Stimulated activated naive CD4-positive, alpha-beta T cell (primary cell): ENCODE measurements at regions not wholly inside any gene's neighbourhood (a gene's known extent, or its start where the extent isn't known, plus 50 kb on each side); places are given as distances from the start of the nearest gene placed in this dataset.
"Not testable (repeated sequence)": the region's sequence is repeated elsewhere in the genome, so short reads cannot be mapped to it uniquely, and the experiment has no call there.

Experiments used
- DNase-seq, 6 experiments: peaks; one replicate each; lab custom pipeline; 2025; lab: John Stamatoyannopoulos, UW

DNA sequence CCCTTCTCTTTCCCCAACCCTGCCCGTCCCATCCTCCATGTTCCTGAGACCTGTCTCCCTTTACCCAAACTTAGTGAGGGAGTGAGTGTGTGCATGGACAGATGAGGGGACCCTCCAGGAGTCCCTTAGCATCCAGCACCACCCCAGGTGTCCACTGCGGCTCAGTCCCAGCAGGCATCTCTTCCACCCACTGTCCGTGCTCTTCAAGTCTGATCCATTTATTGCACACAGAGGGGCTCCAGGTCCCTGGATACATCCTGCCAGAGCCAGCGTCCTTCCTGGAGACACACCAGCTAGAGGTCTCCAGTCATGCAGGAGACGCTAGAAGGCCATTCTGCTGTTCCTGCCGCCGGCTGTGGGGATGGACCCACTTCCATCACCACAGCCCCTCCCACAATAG is 239.2 kb downstream of the ADGRD1 start:
- DNase-seq, result no peak

DNA sequence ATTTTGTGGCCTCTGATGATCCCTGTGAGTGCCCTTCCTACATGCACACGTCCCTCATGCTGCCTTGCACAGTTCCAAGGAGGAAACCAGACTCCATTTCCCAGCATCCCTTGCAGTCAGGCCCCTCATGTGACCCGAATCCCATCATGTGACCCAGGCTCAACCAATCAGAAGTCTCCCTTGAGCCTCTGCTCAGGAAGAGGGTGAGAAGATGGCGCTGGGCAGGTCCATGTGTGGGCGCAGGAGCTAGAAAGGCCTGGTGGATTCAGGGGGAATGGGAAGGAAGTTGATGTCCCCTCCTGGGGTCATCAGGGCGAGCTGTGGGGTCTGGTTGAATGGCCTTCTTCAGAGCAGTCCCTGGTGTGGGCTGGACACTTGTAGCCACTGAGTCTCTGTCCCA is 240.5 kb downstream of the ADGRD1 start:
- no peak for DNase-seq

DNA sequence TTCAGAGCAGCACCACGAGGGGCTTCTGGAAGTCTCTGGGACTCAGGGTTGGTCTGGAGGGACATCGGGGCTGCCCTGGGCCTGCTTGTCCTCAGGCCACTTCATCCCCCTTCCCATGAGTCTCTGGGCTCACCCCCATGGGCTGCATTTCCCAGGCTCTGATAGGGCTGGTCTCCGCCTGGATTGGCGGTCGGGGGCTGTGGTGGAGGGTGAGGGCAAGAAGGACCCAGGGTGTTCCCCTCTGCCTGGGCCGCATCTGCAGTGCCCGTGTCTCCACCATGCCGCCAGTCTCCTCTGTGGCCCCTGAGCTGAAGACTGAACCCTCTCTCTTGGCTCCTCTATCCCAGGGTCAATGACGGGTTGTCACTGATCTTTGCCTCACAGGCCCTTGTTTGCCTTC is 242.1 kb downstream of the ADGRD1 start:
- no peak for DNase-seq

DNA sequence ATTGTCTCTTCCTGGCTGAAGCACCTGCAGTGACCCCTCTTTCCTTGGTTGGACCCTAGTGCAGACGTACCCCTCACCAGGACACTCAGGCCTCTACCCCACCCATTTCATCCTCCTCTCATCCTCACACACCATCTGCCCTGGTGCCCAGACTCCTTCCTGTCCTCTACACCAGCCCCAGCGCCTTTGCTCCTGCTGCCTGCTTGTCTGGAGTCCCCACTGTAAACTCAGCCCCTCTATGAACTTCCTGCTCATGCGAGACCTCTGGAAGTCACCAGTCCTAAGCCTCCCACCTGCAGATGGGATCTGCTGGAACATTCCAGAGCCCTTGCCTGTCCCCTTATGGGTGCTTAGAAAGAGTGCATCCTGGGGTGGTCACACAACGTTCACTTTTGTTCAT is 242.5 kb downstream of the ADGRD1 start:
- no peak for DNase-seq

DNA sequence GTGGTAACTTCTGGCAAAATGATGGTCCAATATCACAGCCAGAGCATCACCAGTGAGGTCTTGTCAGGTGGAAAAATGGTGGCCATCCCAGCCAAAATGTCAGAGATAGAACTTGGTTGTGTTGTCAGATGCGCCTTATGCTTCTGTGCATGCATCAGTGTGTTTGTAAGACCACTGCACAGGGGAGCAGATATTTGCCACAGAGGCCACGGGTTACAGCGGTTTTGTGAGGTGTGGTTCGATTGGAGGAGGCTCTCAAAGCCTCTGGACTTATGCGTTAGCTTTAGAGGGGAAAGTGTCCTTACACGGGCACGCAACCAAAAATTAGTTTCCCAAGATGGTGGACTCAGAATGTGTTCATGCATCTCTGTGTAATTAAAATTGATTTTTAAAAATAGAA is 243.8 kb downstream of the ADGRD1 start:
- DNase-seq, result no peak

DNA sequence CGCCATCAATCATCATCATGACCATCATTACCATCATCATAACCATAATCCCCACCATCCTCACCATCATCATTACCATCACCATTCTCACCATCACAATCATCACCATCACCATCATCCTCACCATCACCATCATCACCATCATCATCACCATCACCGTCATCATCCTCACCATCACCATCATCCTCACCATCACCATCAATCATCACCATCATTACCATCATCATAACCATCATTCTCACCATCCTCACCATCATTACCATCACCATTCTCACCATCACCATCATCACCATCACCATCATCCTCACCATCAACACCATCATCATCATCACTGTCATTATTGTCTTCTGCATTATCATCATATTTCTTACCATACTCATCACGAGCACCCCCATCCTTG is 245.5 kb downstream of the ADGRD1 start:
- DNase-seq, result no peak

DNA sequence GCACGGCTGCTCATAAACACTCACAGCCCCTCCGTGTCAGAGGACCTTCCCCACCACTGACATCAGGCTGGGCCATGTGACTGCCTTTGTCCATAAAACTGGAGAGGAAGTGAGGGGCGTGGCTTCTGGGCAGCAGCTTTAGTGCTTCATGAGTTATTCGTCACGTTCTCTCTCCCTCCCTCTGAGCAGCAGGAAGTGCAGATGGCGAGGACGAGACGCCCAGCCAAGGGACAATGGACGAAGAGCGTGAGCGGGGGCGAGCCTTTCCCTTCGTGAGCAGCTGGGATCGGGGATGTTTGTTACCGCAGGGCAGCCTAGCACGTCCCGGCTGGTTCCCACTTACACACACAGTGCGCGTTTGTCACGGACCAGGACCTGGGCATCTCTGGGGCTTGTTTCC is 248.2 kb downstream of the ADGRD1 start:
- not testable (repeated sequence) for DNase-seq

DNA sequence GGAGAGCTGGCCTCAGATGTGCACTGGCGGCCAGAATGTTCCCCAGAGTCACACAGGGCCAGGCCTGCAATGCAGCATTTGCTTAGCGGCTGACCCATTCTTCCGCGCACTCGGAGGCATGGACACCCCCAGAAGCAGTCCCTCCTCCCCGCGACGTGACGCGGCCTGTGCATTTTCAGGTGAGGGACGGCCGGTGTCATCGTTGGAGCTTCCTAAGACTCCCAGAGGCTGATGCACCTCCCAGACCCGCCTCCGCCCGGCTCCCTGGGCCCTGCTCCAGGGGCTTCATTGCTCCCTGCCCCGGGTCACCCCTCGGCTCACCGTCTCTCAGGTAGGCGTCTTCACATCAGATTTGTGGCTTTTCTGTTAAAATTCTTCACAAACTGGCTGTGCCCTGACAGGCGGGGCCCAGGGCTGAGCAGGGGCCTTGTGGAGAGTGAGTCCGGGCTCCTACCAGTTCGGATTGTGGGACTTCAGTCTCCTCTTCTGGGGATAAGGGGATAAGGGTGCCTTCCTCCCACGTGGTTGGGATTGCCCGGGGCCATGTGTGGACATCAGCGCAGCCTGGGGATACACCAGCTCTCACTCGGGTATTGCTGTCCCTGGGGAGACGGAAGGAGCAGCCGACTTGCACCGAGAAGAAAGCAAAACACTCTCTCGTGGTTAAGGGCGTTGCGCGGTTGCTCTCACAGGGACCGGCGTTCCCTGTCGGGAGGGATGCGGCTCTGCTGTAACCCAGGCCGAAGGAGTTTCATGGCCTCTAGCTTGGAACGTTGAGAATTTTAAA is 249.1 kb downstream of the ADGRD1 start:
- no peak for DNase-seq

DNA sequence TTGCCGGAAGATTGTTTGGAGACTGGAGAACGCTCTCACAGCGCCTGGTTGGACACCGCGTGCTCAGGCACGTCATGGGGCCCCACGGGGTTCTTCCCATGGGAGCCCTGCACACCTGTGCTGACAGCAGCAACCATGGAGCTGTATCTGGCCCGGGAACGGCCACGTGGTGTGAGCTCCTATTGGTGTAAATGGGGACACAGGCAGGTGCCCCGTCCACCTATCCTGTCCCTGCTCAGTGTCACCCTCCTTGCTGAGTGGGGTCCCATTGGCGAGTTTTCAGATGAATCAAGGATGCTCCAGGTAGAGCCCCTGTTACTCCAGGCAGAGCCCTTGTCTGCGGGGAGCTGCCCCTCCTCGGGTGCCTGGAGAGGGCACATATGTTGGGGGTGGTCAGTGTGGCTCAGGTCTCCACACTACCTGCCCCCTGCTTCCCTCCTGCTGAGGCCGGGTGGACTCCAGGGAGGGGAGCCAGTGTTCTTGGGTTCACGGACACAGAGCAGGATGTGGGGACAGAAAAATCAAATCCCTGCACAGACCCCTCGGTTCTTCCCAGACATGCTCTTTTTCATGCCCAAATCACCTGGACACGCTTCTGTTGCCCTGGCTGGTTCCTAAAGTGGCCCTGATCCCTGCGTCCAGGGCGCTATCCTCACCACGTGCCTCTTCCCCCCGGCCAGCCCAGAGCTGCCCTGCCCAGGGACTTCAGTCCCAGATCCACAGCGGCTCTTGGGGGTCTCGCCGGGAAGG is 250.1 kb downstream of the ADGRD1 start:
- DNase-seq, result no peak

DNA sequence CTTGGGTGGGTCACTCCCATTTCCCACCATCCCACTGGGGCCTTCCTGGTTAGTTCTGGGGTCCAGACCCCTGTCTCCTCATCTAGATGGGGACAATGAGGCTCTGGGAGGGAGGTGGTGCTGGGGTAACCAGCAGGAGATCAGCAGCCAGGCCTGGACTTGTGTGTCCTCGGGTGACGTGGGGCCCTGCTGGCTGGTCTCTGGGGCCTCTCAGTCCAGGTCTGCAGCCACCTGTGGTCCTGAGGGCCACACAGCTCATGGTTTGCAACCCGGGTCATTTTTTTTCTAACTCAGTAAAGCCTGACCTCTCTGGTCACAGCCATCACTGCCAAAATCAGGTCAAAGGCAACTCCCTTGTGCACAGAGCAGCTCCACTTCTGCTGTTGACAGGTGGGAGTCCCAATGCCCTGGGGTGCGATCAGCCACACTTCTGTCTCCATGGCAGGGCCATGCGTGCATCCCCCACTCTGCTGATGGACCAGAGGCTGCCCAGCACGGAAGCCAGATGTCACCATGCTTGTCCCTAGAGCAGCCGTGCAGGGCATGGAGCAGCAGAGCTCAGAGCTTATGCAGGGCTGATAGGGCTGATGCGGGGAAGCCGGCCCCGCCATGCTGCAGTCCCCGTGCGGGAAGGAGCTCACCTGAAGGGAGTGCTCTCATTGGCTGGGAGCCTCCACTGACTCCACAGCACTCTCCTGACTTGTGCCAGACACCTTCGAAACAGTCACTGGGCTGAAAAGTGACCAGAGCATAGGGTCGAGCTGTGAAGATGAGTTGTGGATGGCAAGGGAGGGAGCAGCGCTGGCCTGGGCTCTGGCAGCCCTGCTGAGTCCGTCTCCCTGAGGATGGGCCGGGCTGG is 250.9 kb downstream of the ADGRD1 start:
- no peak for DNase-seq

DNA sequence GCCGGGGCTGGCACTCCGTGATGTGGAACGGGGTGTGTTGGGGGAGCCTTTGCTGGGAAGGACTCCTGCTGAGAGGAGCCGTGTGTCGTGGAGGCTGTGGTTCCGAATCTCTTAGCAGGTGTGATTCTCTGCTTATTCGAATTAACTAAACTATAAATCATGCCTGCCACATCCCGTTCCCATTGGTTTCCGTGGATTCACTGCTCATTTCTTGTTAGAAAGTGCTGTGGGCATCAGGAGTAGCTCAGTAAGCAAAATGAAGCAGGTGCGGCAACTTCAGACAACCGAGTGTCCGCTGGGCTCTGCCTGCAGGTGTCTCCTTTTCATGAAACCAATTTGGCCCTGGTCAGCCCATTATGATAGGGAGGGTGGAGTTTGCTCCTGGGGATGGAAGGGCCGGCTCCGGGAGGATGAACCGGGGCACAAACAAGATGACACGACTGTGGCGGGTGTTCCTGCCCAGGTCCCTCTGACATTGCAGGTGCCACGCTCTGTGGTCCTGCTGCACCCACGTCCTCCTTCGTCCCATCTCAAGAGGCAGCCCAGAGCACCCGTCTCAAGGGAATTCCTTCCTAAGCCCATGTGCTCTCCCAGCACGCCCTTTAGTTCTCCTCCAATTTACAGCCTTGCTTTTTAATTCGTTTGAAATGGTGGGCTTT is 251.7 kb downstream of the ADGRD1 start:
- DNase-seq, result not testable (repeated sequence)

DNA sequence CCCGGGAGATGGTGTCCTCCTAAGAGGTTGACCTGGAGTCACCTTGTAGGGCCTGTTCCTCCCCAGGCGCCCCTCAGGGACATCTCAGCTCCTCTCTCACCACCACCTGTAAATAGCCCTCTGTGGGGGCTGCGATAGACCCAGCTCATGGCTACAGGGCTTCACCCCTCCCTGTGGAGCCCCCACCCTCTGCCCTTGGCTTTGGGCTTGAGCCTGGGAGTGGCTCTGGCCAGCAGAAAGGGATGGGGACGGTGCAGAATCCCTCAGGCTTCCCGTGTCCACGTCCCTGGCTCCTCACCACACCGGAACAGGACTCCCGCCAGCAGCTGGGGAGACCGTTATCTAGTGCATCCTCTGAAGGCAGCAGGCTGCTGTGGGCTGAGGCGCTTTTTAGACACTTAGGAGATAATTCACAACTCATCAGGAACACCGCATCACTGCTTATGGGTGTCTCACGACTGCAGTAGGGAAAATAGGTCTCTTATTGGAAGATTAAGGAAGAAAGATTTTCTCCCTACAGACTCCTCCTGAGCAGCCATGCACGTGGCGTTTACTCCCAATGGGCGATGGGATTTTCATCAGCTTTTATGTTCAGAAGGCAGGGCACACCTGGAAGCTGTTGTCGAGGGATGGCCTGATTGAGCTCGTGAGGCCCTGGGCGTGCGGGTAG is 253.1 kb downstream of the ADGRD1 start:
- DNase-seq, result not testable (repeated sequence)

DNA sequence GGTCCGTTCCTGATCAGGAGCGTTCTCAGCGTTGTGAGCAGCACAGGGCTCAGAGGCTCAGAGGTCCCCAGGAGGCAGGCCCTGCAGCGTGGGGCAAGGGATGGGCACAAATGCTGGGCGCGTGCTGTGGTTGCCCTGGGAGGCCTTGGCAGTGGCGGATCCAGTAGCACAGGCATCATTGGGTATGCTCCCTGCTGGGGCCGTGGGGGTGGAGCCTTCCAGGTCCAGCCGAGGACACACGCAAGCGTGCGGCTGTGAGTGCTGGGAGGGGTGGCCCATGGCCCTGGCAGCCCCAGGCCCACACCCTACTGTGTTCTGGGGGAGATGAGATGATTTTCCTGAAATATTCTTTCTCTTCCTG is 253.6 kb downstream of the ADGRD1 start:
- not testable (repeated sequence) for DNase-seq

DNA sequence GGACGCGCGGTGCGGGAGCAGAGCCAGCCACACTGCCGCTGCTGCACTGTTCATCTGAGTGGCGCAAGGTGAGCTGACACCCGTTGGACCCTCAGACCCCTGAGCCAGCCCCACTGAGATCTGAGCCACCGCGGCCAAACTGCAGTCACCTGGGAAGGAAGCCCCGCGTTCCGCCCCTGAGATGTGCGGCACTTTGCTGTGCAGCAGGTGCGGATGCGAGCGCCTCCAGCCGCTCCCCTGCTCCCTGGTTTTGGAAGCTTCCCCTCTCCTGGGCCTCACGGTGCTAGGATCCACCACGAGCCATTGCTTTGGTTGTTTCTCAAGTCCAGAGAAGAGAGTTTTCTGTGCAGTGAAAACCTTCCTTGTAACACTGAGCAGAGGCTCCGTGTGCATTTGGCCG is 254.1 kb downstream of the ADGRD1 start:
- not testable (repeated sequence) for DNase-seq

DNA sequence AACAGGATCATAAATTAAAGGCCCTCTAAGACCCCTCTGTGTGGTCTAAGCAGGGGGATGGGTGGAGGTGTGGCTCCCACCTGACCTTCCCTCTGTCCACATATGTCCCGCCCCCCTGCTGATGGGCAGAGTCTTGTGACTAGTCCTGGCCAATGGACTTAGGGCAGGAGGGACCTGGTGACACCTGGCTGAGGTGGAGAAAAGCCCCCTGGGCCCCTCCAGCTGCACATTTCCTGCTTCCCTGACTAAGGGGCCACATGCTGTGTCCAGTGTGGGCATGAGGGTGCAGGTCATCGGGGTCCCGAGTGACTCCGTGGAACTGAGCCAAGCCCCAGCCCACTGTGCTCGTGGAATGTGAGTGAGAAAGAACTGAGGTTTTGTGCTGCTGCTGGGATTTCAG is 254.7 kb downstream of the ADGRD1 start:
- DNase-seq, result no peak

DNA sequence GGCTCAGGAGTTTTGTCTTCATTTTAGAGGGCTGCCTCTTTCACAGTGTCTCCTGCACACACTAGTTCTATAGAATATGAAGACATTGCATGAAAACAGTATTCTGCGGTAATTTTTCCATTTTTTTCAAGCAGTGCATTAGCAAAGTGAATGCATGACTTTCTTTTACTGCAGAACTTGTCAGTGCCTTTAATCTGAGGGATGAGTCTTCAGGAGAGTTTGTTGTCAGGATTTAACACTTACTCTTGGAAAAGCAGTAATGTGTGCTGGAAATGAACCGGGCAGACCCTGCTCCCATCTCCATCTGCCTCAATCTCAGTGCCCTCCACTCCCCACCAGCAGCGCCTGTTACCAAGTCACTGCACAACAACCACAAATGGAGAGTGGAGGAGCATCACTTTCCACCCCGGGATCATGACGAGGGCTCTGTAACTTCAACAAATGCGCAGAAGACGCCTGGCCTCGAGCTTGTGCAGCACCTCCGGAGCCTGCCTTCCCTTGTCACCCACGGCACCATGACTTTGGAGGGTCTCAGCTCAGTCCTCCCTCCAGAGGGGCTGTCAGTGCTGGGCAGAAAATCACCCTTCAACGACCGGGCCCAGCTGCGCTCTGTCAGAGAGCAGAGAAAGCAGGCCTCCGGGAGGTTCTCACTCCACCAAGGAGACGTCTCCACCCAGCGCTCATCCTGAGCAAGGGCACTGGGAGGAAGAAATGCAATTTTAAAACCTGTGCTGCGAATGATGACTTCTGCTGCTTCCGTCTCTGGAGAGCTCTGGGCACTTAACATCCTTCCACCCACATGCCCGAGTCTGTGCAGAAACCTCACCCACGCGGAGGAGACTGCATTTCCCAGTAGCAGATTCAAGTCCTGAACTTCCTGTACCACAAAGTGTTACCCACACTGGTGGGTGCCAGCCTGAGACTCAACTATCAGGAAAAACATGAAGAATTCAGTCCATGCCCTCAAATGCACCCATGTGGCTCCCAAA is 255.7 kb downstream of the ADGRD1 start:
- DNase-seq, result no peak

DNA sequence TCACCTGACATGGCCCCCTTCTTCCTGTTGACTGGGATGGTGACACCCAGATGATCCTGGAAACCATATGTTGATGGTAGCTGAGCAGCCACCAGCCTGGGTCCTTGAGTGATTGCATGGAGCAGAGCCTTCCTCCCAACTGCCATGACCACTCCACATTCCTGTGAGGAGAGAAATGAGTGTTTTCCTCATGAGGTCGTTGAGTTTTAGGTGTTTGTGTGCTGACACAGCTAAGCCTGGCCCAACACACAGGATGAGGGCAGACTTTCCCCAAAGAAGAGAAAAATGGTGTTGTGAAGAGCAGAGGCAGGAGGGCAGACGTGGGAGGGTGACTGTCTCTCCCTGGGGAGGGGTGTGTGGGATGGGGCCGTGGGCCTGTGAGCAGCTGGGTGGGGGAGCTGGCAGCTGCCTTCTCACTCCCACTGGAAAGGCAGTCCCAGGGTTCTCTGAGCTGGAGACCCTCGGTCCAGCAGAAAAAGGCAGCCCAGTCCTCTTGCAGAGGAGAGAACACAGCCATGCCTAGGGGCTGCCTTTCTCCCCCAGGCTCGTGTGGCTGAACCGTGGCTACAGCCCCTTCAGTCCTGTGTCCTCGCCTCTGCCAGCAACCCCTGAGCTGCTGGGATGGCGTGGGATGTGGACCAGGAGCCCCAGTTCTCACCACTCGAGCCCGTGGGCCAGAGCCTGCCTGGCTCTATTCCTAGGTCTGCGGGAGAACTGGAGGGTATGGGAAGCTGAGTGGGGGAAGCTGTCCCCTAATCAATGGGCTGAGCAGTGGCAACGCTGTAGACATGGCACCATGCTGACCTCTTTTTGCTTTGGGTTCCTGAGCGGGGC is 257.0 kb downstream of the ADGRD1 start:
- DNase-seq, result no peak

DNA sequence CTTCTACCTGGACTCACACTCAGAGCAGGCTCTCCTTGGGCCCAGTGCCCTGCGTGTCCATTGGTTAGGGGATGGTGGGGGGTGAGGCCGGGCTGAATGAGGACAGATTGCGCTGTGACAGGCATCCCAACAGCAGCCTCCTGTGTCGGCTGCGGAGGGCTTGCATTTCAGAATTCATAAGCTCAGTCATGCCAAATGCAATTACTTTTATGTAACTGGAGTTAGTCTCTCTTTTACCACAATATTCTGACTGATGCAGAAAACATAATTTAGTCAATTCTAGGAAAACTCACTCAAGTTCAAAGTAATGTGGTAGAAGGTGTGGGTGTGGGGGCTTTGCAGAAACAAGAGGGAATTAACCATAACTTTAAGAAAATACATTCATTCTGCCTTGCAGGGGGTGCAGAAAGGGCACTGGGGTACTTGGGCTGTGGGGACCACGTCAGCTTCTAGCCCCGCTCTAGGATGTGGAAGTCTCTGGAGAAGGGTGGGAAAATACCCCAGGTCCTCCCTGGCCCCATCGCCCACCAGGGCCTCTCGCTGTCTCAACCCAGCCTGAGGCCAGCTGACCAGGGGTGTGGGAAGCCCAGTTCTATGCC is 257.7 kb downstream of the ADGRD1 start:
- DNase-seq, result no peak

DNA sequence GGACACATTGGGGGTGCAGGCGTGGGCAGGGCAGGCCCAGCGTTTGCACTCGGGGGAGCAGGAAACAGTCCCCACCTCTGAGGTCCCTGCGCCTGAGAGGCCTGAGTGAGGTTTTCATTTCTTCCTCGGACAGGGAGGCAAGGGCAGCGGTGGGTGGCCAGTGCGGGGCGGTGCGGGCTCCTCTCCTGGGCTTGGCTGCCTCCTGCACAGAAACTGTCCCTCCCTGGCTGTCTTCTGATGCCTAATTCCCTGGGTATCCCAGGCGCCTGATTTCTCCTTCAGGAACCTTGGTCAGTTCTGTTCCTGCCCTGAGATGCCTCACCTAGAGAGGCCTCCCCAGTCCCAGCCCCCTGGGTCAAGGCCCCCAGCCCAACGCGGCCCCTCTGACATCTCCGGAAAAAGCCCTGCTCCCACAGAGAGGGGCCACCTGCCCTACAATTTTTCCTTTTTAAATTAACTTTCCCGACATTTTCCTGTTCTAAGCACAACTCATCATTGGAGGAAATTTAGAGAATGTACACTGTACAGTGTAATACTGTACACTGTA is 260.3 kb downstream of the ADGRD1 start:
- no peak for DNase-seq
